HL-60 (cell line): ENCODE measurements at regions not wholly inside any gene's neighbourhood (a gene's known extent, or its start where the extent isn't known, plus 50 kb on each side); places are given as distances from the start of the nearest gene placed in this dataset.

ENCODE experiments used
- DNase-seq, 2 experiments: peaks; one replicate each; pipeline ENCODE4 v3.0.0-alpha.2; 2010 to 2020; ENCODE audit warnings: low read depth in 1 of 2, low spot score in 1 of 2
- H3K27ac ChIP-seq: fragments of 250-450 bp; sonication (Bioruptor Pico); replicated peaks from 2 replicates; pipeline ENCODE4 v1.5.1; 2020; ENCODE audit warnings: mild to moderate bottlenecking, moderate library complexity
- H3K27me3 ChIP-seq: fragments of 250-450 bp; sonication (Bioruptor Pico); 2 replicates; pipeline ENCODE4 v1.5.1; 2021; ENCODE audit warnings: mild to moderate bottlenecking, moderate library complexity; ENCODE audit not compliant: insufficient read depth, poor library complexity, severe bottlenecking
- H3K4me3 ChIP-seq: replicated peaks from 2 replicates; pipeline ENCODE4 v1.5.1; 2011; ENCODE audit warnings: mild to moderate bottlenecking, control low read depth, low read length; ENCODE audit not compliant: insufficient read depth
- GABPA ChIP-seq: IDR thresholded peaks from 2 replicates; pipeline ENCODE4 v1.6.1; 2012; ENCODE audit warnings: low read depth
- POLR2AphosphoS5 ChIP-seq: IDR thresholded peaks from 2 replicates; pipeline ENCODE4 v1.6.1; 2012; ENCODE audit warnings: low read depth
- SPI1 ChIP-seq: IDR thresholded peaks from 2 replicates; pipeline ENCODE4 v1.6.1; 2012; ENCODE audit warnings: low read depth, mild to moderate bottlenecking, borderline replicate concordance
- TF ChIP-seq, protein P1 (sequence below): IDR thresholded peaks from 2 replicates; pipeline ENCODE4 v1.6.1; 2012; ENCODE audit warnings: low read depth; ENCODE audit not compliant: insufficient replicate concordance
- TF ChIP-seq, protein P2 (sequence below): IDR thresholded peaks from one replicate; pipeline ENCODE4 v1.5.1; 2011; ENCODE audit warnings: low read length, control low read depth, inconsistent platforms; ENCODE audit not compliant: insufficient read depth

DNA sequence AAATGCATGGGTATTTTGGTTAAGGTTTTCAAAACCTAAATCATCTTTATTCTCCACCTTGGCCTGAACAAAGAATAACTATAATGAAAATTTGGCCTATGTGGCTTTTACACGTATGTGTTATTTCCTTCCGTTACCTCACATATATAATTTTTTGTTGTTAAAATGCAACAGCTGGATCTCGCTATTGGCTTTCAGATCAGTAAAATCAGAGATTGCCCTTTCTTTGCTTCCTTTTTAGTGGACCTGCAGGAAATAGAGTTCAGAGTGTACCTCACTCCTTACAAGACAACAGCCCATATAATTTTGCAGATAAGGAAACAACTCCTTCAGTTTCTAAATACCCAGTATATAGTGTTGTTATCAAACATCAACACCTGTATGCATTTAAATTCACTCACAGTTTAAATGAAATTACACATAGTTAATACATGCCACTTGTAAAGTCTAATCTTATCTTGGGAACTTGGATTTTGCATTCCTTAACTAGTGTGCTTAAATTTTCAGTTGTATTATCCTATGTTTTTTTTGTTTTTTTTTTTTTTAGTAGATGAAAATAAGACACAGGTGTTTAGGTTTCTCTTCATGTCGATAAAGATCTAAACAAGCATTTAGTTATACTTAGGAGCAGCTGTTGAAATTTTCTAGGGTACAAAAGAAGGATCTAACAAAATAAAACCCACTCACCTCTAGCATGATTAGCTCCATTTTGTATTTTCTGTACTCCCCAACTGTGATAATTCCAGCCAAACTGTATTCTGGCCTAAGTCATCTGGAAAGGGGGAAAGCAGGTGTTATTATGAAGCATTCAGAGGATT lies 96.2 kb upstream of the SPRY1 start:
- TF ChIP-seq POLR2AphosphoS5 (no peak), SPI1 (no peak), GABPA (no peak)
- TF ChIP-seq, protein P1, sequence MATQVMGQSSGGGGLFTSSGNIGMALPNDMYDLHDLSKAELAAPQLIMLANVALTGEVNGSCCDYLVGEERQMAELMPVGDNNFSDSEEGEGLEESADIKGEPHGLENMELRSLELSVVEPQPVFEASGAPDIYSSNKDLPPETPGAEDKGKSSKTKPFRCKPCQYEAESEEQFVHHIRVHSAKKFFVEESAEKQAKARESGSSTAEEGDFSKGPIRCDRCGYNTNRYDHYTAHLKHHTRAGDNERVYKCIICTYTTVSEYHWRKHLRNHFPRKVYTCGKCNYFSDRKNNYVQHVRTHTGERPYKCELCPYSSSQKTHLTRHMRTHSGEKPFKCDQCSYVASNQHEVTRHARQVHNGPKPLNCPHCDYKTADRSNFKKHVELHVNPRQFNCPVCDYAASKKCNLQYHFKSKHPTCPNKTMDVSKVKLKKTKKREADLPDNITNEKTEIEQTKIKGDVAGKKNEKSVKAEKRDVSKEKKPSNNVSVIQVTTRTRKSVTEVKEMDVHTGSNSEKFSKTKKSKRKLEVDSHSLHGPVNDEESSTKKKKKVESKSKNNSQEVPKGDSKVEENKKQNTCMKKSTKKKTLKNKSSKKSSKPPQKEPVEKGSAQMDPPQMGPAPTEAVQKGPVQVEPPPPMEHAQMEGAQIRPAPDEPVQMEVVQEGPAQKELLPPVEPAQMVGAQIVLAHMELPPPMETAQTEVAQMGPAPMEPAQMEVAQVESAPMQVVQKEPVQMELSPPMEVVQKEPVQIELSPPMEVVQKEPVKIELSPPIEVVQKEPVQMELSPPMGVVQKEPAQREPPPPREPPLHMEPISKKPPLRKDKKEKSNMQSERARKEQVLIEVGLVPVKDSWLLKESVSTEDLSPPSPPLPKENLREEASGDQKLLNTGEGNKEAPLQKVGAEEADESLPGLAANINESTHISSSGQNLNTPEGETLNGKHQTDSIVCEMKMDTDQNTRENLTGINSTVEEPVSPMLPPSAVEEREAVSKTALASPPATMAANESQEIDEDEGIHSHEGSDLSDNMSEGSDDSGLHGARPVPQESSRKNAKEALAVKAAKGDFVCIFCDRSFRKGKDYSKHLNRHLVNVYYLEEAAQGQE: no peak
- TF ChIP-seq, protein P2, sequence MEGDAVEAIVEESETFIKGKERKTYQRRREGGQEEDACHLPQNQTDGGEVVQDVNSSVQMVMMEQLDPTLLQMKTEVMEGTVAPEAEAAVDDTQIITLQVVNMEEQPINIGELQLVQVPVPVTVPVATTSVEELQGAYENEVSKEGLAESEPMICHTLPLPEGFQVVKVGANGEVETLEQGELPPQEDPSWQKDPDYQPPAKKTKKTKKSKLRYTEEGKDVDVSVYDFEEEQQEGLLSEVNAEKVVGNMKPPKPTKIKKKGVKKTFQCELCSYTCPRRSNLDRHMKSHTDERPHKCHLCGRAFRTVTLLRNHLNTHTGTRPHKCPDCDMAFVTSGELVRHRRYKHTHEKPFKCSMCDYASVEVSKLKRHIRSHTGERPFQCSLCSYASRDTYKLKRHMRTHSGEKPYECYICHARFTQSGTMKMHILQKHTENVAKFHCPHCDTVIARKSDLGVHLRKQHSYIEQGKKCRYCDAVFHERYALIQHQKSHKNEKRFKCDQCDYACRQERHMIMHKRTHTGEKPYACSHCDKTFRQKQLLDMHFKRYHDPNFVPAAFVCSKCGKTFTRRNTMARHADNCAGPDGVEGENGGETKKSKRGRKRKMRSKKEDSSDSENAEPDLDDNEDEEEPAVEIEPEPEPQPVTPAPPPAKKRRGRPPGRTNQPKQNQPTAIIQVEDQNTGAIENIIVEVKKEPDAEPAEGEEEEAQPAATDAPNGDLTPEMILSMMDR: no peak
- no peak for DNase-seq
- Histone ChIP-seq H3K27me3 (no peaks in the 10 kb centered on the region), H3K27ac (no peak overlapping the region), H3K4me3 (no peak overlapping the region)

DNA sequence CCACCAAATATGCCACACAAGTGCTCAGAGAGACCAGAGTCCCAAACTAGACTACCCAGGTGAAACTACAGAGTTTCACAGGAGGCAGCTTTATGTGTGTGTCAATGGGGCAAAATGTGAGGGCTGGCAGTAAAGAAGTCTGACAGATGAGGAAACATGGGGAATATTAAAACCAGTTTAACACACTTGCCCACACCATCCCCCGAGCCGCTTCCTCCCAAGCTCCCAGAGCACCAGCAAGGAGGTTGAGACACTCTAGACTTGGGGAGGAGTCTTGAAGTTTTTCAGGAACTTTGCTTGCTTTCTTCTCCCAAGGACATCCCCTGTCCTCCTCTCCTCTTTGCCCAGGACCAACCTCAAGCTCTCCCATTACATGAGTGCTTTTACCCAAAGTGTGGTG lies 94.7 kb upstream of the SPRY1 start:
- H3K4me3 ChIP-seq: no peak overlapping the region
- TF ChIP-seq POLR2AphosphoS5 (no peak), GABPA (no peak)
- TF ChIP-seq, protein P2: no peak
- TF ChIP-seq, protein P1: no peak
- H3K27me3 ChIP-seq: no peaks in the 10 kb centered on the region
- no peak overlapping the region for H3K27ac ChIP-seq
- DNase-seq: no peak

DNA sequence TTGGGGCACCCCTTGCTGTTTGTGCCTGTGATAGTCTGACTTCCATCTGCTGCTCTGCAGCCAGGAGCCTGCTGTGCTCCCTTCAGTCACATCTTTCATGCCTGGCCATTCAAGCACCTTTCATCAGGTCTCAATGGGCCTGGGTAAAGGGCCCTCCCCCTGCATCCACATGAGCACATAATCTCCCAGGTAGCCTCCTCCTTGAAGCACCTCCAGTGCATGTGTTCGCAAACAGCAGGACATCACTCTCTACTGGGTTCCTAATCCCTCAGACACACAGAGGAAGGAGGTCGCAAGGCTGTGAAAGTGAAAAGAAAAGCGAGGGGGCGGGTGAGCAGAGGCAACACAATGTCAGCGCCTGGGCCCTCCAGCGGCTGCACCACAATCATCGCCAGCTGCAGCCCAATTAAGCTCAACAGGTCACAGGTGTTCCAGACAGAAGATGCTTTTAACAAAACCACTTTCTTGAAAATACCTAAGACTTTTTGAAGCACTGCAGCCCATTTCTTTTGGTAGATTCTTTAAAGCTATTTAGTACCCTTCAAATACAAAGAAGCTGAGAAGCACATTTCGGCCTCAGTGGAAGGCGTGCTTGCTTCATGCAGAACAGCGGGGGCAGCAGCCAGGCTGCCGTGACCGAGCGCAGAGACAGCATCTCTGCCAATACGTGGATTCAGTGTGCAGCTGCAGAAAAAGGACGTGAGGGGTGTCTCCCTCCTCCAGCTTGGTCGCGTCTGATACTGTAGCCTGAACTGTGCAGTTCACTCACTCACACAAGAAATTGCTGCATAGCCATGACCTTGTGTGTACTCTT lies 92.2 kb upstream of the SPRY1 start:
- DNase-seq: no peak
- no peak overlapping the region for H3K4me3 ChIP-seq
- no peak overlapping the region for H3K27ac ChIP-seq

More for the DNA sequence above, 92.2 kb upstream of the SPRY1 start:
- TF ChIP-seq, protein P1: no peak
- no peaks in the 10 kb centered on the region for H3K27me3 ChIP-seq
